Right atrium auricular region (tissue), 2 donors: ENCODE measurements at regions not wholly inside any gene's neighbourhood (a gene's known extent, or its start where the extent isn't known, plus 50 kb on each side); places are given as distances from the start of the nearest gene placed in this dataset.
"Not testable (repeated sequence)": the region's sequence is repeated elsewhere in the genome, so short reads cannot be mapped to it uniquely, and the experiment has no call there.

Source experiments
- DNase-seq: peaks from one replicate; pipeline ENCODE4 v3.0.0-alpha.2; 2019; ENCODE audit warnings: low spot score
- H3K27ac ChIP-seq, 2 donors: fragments of 200-600 bp; sonication (generic); 1 replicate in 1 of 2; 2 replicates in 1 of 2; pipeline ENCODE4 v1.5.1; 2016 to 2019
- H3K27me3 ChIP-seq, 2 donors: fragments of 200-600 bp; sonication (generic); one replicate each; pipeline versions ENCODE4 v1.5.1 to v1.6.0; 2017 to 2019
- H3K36me3 ChIP-seq: fragments of 200-600 bp; sonication (generic); one replicate; pipeline ENCODE4 v1.5.1; 2016
- H3K4me1 ChIP-seq, 2 donors: fragments of 200-600 bp; sonication (generic); one replicate each; pipeline versions ENCODE4 v1.5.1 to v1.6.0; 2017 to 2019
- H3K4me3 ChIP-seq, 2 donors: fragments of 200-600 bp; sonication (generic); 1 replicate in 1 of 2; 2 replicates in 1 of 2; pipeline ENCODE4 v1.5.1; 2017 to 2019; ENCODE audit warnings: mild to moderate bottlenecking in 1 of 2, moderate library complexity in 1 of 2
- H3K9me3 ChIP-seq, 2 donors: fragments of 200-600 bp; sonication (generic); one replicate each; pipeline ENCODE4 v1.5.1; 2019
- CTCF ChIP-seq, 2 donors: fragments of 200-600 bp; sonication (generic); IDR thresholded peaks; one replicate each; pipeline ENCODE4 v1.5.1; 2019; ENCODE audit warnings: antibody characterized with exemption in 2 of 2

- no peak overlapping the region for H3K4me3 ChIP-seq
- no peaks in the 10 kb centered on the region for H3K4me1 ChIP-seq
- H3K27ac ChIP-seq = no peak overlapping the region
- no peaks in the 10 kb centered on the region for H3K27me3 ChIP-seq
- DNase-seq = no peak
- TF ChIP-seq CTCF (IDR thresholded peaks at IDR 0.05) = no peak
- no peaks in the 10 kb centered on the region for H3K9me3 ChIP-seq
- H3K36me3 ChIP-seq = no peaks in the 10 kb centered on the region
Measured at GRCh38 chr14:105947599-105947998, 421.2 kb downstream of the TMEM121 start.

GRCh38 chr14:105948955-105949354 is 422.6 kb downstream of the TMEM121 start:
- H3K4me3 ChIP-seq, H3K9me3 ChIP-seq, H3K27ac ChIP-seq, H3K27me3 ChIP-seq, H3K36me3 ChIP-seq, DNase-seq, H3K4me1 ChIP-seq: not testable (repeated sequence)

- not testable (repeated sequence) for DNase-seq, H3K27me3 ChIP-seq, H3K27ac ChIP-seq, H3K9me3 ChIP-seq, H3K36me3 ChIP-seq, H3K4me1 ChIP-seq, H3K4me3 ChIP-seq
Measured at GRCh38 chr14:105950364-105950892, 424.0 kb downstream of the TMEM121 start.

- no peaks in the 10 kb centered on the region for H3K4me1 ChIP-seq
- no peak overlapping the region for H3K4me3 ChIP-seq
- TF ChIP-seq CTCF (IDR thresholded peaks at IDR 0.05) = no peak
- no peak for DNase-seq
- no peaks in the 10 kb centered on the region for H3K27me3 ChIP-seq
- H3K9me3 ChIP-seq = no peaks in the 10 kb centered on the region
- H3K27ac ChIP-seq = no peak overlapping the region
- no peaks in the 10 kb centered on the region for H3K36me3 ChIP-seq
Measured at GRCh38 chr14:105951399-105951798, 425.0 kb downstream of the TMEM121 start.

- H3K4me3 ChIP-seq = no peak overlapping the region
- no peaks in the 10 kb centered on the region for H3K9me3 ChIP-seq
- no peaks in the 10 kb centered on the region for H3K36me3 ChIP-seq
- no peak overlapping the region for H3K27ac ChIP-seq
- H3K27me3 ChIP-seq = no peaks in the 10 kb centered on the region
- no peaks in the 10 kb centered on the region for H3K4me1 ChIP-seq
- no peak for TF ChIP-seq CTCF (IDR thresholded peaks at IDR 0.05)
- DNase-seq = no peak
Measured at GRCh38 chr14:105952222-105952621, 425.8 kb downstream of the TMEM121 start.

- TF ChIP-seq CTCF (IDR thresholded peaks at IDR 0.05) = no peak
- Histone ChIP-seq H3K9me3 (no peaks in the 10 kb centered on the region), H3K4me1 (no peaks in the 10 kb centered on the region), H3K27ac (no peak overlapping the region), H3K4me3 (no peak overlapping the region), H3K36me3 (no peaks in the 10 kb centered on the region), H3K27me3 (no peaks in the 10 kb centered on the region)
- no peak for DNase-seq
Measured at GRCh38 chr14:105952826-105953225, 426.4 kb downstream of the TMEM121 start.

- H3K27me3 ChIP-seq, H3K36me3 ChIP-seq, H3K4me1 ChIP-seq, H3K9me3 ChIP-seq, DNase-seq, H3K27ac ChIP-seq, H3K4me3 ChIP-seq: not testable (repeated sequence)
Measured at GRCh38 chr14:105961625-105962024, 435.2 kb downstream of the TMEM121 start.
